GM18502 (cell line): ENCODE measurements at regions not wholly inside any gene's neighbourhood (a gene's known extent, or its start where the extent isn't known, plus 50 kb on each side); places are given as distances from the start of the nearest gene placed in this dataset.

ENCODE experiments used
- ATAC-seq: cut with Tn5 transposase; IDR thresholded peaks from one replicate; pipeline ENCODE4 v1.9.1; 2021; ENCODE audit warnings: mild to moderate bottlenecking; ENCODE audit not compliant: unreplicated experiment, poor library complexity

DNA sequence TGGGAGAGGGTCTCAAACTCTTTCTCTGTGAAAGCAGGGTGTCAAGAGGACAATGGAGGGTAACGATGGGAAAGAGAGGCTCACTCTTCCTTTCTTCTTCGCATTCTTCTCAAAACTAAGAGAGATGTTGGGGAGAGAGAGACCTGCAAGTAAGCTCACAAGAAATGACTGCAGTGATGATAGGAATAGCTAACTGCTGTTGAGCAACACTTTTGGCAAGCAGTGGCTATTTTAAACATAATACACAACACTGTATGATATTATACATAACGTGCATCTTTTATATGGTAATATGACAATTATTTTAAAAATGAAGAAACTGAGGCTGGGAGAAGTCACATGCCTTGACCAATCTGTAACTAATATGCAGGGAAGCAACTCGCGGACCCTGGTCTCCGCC, 247.5 kb downstream of the CMPK2 start:
- ATAC-seq = no peak

GRCh38 chr2:6623746-6624145, 242.0 kb downstream of the CMPK2 start:
- ATAC-seq = no peak

DNA sequence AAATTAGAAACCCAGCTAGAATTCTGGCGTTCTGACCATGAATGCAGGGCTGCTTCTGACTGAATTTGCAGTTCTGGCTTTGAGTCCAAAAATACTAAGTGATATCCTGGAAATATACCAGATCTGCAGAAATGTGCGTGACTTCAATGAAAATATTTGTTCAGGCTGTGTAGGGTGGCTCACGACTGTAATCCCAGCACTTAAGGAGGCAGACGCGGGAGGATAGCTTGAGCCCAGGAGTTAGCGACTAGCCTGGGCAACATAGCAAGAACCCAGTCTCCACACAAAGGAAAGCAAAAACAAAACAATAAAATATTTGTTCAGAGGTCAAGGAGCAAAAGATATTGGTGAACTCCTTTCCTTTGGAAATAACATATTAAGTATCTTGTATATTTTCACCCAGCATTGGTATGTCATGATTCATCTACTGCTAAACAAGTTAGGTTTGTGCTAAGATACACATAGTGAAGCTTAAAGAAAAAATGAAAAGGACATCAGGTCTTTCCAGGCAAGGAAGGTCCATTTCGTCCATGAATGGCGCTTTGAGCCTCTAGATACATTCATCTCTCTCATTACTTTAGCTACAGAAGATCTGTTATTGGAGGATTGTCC, 239.2 kb downstream of the CMPK2 start:
- no peak for ATAC-seq

- no peak for ATAC-seq
These were observed 238.4 kb downstream of the CMPK2 start for GRCh38 chr2:6627316-6627715.

DNA sequence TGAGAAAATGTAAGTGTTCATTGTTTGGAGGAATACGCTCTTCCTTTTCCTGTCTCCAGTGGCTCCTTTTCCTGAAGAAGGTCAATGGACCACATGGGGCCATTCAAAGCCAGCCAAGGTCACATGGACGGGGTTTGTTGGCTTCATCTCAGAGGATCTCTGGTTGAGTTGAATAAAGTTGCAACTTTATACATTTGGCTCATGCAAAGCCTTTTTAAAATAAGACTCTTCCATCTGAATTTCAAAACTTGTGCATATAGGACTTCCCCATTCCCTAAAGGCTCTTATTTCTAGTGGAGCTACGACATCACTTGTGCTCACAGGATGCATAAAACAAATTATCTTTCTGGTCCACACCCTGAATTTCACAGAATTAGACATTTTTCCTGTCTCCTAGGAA, 235.5 kb downstream of the CMPK2 start:
- no peak for ATAC-seq

DNA sequence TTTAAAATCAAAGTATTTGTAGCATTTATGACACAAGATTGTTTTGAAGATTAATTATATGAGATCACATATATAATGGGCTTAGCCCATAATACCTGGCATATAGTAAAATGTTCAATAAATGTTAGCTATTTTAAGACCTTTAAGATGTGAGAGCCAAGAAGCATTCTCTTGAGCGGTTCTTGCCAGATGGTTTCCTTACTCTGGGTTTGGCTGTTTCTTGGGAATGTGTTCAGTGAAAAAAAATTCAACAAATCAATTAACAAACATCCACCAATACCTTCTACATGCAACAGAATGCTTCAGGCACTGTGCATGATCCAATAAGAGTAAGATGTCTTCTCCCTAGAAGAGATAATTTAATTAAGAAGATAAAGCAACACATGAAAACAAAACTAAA, 230.4 kb downstream of the CMPK2 start:
- no peak for ATAC-seq

- no peak for ATAC-seq
These were observed 228.4 kb downstream of the CMPK2 start for GRCh38 chr2:6637330-6637729.

GRCh38 chr2:6639929-6640620, 225.6 kb downstream of the CMPK2 start:
- ATAC-seq = no peak

- ATAC-seq = no peak
These were observed 225.1 kb downstream of the CMPK2 start for GRCh38 chr2:6640621-6641015.

GRCh38 chr2:6641956-6642355, 223.8 kb downstream of the CMPK2 start:
- ATAC-seq = no peak

DNA sequence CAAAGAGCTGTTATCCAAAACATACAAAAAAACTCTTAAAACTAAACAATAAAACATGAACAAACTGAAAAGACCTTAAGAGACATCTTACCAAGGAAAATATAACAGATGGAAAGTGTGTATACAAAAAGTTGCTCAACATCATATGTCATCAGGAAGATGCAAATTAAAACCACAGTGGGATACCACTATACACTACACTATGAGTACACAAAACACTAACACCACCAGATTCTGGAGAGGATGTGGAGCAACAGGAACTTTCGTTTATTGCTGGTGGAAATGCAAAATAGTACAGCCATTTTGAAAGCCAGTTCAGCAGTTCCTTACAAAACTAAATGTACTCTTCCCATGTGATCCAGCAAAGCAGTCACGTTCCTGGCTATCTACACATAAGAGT, 221.4 kb downstream of the CMPK2 start:
- no peak for ATAC-seq

DNA sequence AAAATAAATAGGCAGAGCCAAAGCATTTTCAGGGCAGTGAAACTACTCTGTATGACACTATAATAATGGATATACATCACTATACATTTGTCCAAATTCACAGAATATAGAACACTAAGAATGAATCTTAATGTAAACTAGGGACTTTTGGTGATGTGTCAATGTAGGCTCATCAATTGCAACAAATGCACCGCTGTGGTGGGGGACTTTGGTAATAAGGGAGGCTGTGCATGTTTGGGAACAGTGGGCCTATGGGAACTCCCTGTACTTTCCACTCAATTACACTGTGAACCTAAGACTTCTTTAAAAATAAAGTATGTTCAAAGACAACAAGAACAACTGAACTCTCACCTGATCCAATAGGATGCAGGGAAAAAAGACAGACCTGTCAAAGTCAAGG, 220.7 kb downstream of the CMPK2 start:
- peak; percentile 63 for ATAC-seq

GRCh38 chr2:6645672-6646071, 220.0 kb downstream of the CMPK2 start:
- ATAC-seq = no peak

GRCh38 chr2:6647046-6647445, 218.7 kb downstream of the CMPK2 start:
- no peak for ATAC-seq

DNA sequence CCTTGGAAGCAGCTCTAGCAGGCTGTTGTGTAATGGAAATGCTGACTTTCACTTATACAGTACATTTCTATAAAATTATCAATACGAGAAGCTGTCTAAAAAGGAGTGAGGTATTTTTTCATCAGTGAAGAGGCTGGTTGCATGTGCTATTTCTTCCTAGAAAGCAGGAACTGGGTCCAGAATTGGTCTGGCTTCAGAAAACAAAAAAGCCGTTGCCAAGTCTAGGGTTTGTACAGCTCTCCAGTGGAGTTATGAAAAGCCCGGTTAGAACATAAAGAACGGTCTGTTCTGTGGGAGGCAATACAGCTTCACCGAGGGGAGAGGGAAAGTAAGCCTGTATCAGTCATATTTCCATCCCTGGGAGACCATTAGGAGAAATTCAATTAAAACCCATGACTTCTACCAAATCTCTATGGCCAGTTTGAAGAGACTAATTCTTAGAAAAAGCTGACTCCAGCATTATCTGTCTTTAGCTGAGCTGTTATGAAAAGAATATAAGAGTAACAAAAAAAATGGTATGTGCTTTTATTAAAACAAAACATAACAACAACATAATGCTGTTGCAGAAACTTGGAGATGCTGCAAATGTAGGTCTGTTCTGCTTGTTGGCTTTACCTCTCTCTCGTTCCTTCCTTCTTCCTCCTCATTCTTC, 217.0 kb downstream of the CMPK2 start:
- ATAC-seq = no peak

DNA sequence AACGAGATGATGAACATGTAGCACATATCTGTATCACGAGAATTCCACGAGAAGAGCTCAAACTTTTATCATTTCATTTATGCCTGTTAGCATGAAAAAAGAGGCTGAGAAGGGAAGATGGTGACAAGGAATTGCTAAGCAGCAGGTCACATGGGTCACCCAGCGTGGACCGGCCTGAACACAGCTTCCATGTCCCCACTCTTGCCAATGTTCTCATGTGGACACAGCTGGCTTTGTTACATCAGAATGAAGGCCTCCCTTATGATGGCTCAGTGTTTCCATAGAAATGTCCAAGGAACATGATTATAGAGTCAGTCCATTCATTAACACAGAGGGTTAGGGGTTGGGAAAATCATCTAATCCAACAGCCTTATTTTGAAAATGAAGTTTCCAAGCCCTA, 215.4 kb downstream of the CMPK2 start:
- ATAC-seq = no peak

GRCh38 chr2:6652251-6652650, 213.5 kb downstream of the CMPK2 start:
- ATAC-seq = no peak

DNA sequence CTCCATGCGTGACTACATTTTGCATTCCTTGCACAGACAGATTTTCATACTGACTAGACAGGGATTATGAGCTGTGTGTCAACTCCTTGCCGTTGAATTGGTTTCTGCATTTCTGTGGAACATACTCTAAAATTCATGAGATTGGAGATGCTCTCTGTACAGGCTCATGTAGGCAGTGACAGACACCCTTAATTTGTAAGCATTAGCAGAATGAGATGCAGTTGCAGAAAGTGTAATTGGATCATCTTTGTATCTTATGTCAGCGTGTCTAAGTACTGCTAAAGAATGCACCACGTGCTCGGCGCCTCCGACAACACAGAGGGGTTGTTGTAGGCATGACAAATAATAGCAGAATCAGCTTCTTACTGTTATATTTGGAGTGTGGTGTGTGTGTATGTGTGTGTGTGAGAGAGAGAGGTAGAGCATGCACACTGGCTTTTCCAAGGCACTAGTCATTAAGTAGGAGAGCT, 212.4 kb downstream of the CMPK2 start:
- no peak for ATAC-seq

GRCh38 chr2:6654279-6654678, 211.4 kb downstream of the CMPK2 start:
- no peak for ATAC-seq

DNA sequence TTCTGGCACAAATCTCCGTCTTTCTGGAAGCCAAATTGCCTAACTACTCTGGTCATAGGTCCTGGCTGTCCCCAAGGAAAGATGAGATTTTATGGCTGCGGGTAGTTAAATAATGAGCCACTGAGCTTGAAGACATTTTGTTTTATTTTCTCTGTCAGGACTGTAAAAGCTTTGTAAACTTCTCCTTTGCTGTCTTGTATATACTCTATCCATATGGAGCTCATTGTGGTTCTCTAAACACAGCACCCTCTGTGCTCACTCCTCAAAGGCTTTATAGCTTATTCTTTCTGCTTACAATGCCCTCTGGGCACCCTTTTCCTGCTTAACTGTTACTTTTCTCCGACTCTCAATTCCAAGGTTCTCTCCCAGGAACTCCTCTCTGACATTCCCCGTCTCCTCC, 209.1 kb downstream of the CMPK2 start:
- no peak for ATAC-seq

DNA sequence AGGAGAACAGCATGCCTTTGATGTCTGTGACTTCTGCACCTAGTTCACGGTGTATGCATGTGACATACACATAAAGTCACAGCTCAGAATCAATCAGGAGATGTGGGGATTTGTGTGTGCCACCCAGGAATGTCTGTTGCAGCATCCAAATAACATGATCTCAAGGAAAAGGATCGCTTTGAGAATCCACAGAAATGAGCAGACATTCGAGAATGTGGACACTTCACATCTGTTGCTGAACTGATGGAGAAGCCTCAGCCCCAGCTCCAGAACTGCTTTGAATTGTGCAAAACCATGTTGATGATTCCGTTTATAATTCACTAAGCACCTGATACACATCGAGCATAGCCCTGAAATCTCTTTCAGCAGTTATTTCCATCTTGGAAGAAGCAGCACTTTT, 208.6 kb downstream of the CMPK2 start:
- ATAC-seq = no peak

DNA sequence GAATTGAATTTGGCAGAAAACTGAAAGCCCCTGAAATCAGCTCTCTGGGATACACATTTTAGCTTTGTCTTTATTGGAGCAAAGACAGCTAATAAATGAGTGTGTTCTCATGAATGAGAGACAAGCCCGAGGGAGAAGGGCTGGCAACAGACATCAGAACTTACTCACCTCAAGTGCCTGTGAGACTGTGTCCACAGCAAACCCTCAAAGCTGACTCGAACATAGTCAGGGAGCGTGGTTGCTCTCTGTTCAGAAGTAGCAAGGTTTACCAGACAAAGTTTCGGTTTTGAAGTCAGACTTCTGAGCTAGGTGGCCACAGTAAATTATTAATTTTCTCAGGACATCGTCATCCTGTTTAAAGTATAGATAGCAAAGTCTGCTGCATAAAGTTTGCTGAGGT, 207.9 kb downstream of the CMPK2 start:
- ATAC-seq = peak; percentile 69
